PC-9 (cell line): ENCODE measurements at regions not wholly inside any gene's neighbourhood (a gene's known extent, or its start where the extent isn't known, plus 50 kb on each side); places are given as distances from the start of the nearest gene placed in this dataset.

ENCODE experiments used
- BruUV-seq: library from RNA; stranded (reverse); fragments of 400-500 nt; replicated peaks from 2 replicates; lab custom pipeline; 2021; lab: Mats Ljungman, UMichigan
- CTCF ChIA-PET: fragments of 300-600 bp; sonication (Branson Sonifier 250); formaldehyde crosslinking; loops from one replicate; lab custom pipeline; 2022; ENCODE audit warnings: antibody characterized with exemption; lab: Charles Lee
- POLR2A ChIA-PET: fragments of 300-600 bp; sonication (Branson Sonifier 250); formaldehyde crosslinking; loops from one replicate; lab custom pipeline; 2022; ENCODE audit warnings: antibody characterized with exemption; ENCODE audit not compliant: unreplicated experiment; lab: Charles Lee
- DNase-seq, 2 experiments: peaks; one replicate each; pipeline versions ENCODE4 v3.0.0 to v3.0.0-alpha.2; 2015 to 2022; ENCODE audit warnings: mixed read lengths in 1 of 2
- H2AFZ ChIP-seq: fragments of 200-600 bp; sonication (generic); 2 replicates; pipeline ENCODE4 v1.8.1; 2017; ENCODE audit warnings: antibody characterized with exemption
- H3F3A ChIP-seq: fragments of 200-600 bp; sonication (generic); 2 replicates; pipeline ENCODE4 v1.8.1; 2017; ENCODE audit warnings: antibody characterized with exemption, mild to moderate bottlenecking, low read depth; ENCODE audit not compliant: insufficient read depth
- H3K27ac ChIP-seq: fragments of 200-600 bp; sonication (generic); 2 replicates; pipeline ENCODE4 v1.6.1; 2016; ENCODE audit warnings: mixed run types
- H3K27me3 ChIP-seq: fragments of 200-600 bp; sonication (generic); 2 replicates; pipeline ENCODE4 v1.6.1; 2016; ENCODE audit warnings: low read depth, mixed run types; ENCODE audit not compliant: insufficient read depth
- H3K36me3 ChIP-seq: fragments of 200-600 bp; sonication (generic); 2 replicates; pipeline ENCODE4 v1.6.1; 2016; ENCODE audit warnings: low read depth, mixed run types
- H3K4me1 ChIP-seq: fragments of 200-600 bp; sonication (generic); replicated peaks from 2 replicates; pipeline ENCODE4 v1.6.1; 2016; ENCODE audit warnings: mixed run types; ENCODE audit not compliant: insufficient read depth
- H3K4me2 ChIP-seq: fragments of 200-600 bp; sonication (generic); 2 replicates; pipeline ENCODE4 v1.6.1; 2017; ENCODE audit warnings: mixed run types
- H3K4me3 ChIP-seq: fragments of 200-600 bp; sonication (generic); 2 replicates; pipeline ENCODE4 v1.6.1; 2016; ENCODE audit warnings: mixed run types
- H3K79me2 ChIP-seq: fragments of 200-600 bp; sonication (generic); 2 replicates; pipeline ENCODE4 v1.6.1; 2017; ENCODE audit warnings: low read depth, mixed run types
- H3K9me2 ChIP-seq: fragments of 200-600 bp; sonication (generic); 2 replicates; pipeline ENCODE4 v1.8.1; 2017; ENCODE audit warnings: mild to moderate bottlenecking; ENCODE audit not compliant: insufficient read depth
- H3K9me3 ChIP-seq: fragments of 200-600 bp; sonication (generic); 2 replicates; pipeline ENCODE4 v1.8.1; 2016; ENCODE audit warnings: low read depth; ENCODE audit not compliant: insufficient read depth
- H4K20me1 ChIP-seq: fragments of 200-600 bp; sonication (generic); 2 replicates; pipeline ENCODE4 v1.8.1; 2017; ENCODE audit not compliant: insufficient read depth
- CTCF ChIP-seq: fragments of 200-600 bp; sonication (generic); conservative IDR thresholded peaks from 2 replicates; pipeline ENCODE4 v1.6.1; 2017; ENCODE audit warnings: mixed run types, antibody characterized with exemption, mild to moderate bottlenecking, moderate library complexity
- EZH2 ChIP-seq: fragments of 200-600 bp; sonication (generic); IDR thresholded peaks from 2 replicates; pipeline ENCODE4 v1.8.0; 2017; ENCODE audit warnings: antibody characterized with exemption, low read depth
- intact Hi-C: fragments of 100-400 bp; cut with micrococcal nuclease; formaldehyde crosslinking; loops from one replicate; pipeline ENCODE4 v1.10.0; 2022; ENCODE audit not compliant: unreplicated experiment

GRCh38 chr4:15240764-15241163 lies 187.1 kb upstream of the C1QTNF7 start:
- Histone ChIP-seq H4K20me1 (no peaks in the 10 kb centered on the region), H3K9me3 (no peaks in the 10 kb centered on the region), H3F3A (no peaks in the 10 kb centered on the region), H3K4me1 (no peaks in the 10 kb centered on the region), H3K27ac (no peak overlapping the region), H3K9me2 (no peaks in the 10 kb centered on the region), H3K36me3 (no peaks in the 10 kb centered on the region), H3K79me2 (no peaks in the 10 kb centered on the region), H2AFZ (no peak overlapping the region), H3K4me2 (no peak overlapping the region), H3K27me3 (no peaks in the 10 kb centered on the region), H3K4me3 (no peak overlapping the region)
- no peak for DNase-seq
- TF ChIP-seq EZH2 (no peak), CTCF (no peak)
- CTCF ChIA-PET: no interaction called here
- no TSS peak for BruUV-seq
- intact Hi-C loops: no loop called here
- POLR2A ChIA-PET: no interaction called here

GRCh38 chr4:15242021-15242420 lies 185.8 kb upstream of the C1QTNF7 start:
- CTCF ChIA-PET: no interaction called here
- no peak overlapping the region for H3K4me3 ChIP-seq

GRCh38 chr4:15244354-15244753 lies 183.5 kb upstream of the C1QTNF7 start:
- no TSS peak for BruUV-seq
- intact Hi-C loops: loop anchor here (2.0 kb wide), 1 partner anchor 208 kb away; no protein-coding TSS in a partner anchor
- no peaks in the 10 kb centered on the region for H3K36me3 ChIP-seq
- POLR2A ChIA-PET: interaction anchor here (0.6 kb wide), 1 partner anchor 1111 kb away, joined by 3 read pairs; no protein-coding TSS in a partner anchor
- no peak overlapping the region for H3K4me3 ChIP-seq
- no peaks in the 10 kb centered on the region for H4K20me1 ChIP-seq
- H3K4me2 ChIP-seq: no peak overlapping the region
- no peaks in the 10 kb centered on the region for H3K79me2 ChIP-seq
- TF ChIP-seq CTCF: no peak
- no peak for TF ChIP-seq EZH2
- CTCF ChIA-PET: no interaction called here
- H3F3A ChIP-seq: no peaks in the 10 kb centered on the region
- DNase-seq: peak in 1 of 2 experiments; percentile 17
- H3K27me3 ChIP-seq: no peaks in the 10 kb centered on the region
- no peak overlapping the region for H3K27ac ChIP-seq
- no peaks in the 10 kb centered on the region for H3K4me1 ChIP-seq
- H3K9me2 ChIP-seq: no peaks in the 10 kb centered on the region
- no peaks in the 10 kb centered on the region for H3K9me3 ChIP-seq
- no peak overlapping the region for H2AFZ ChIP-seq

More at GRCh38 chr4:15242021-15242420, 185.8 kb upstream of the C1QTNF7 start:
- H3K4me2 ChIP-seq: no peak overlapping the region
- no peaks in the 10 kb centered on the region for H3K4me1 ChIP-seq
- H3K9me2 ChIP-seq: no peaks in the 10 kb centered on the region
- H3K9me3 ChIP-seq: no peaks in the 10 kb centered on the region
- TF ChIP-seq EZH2: no peak
- no peak for TF ChIP-seq CTCF
- intact Hi-C loops: no loop called here
- H4K20me1 ChIP-seq: no peaks in the 10 kb centered on the region
- POLR2A ChIA-PET: no interaction called here
- H3K27me3 ChIP-seq: no peaks in the 10 kb centered on the region
- no peaks in the 10 kb centered on the region for H3F3A ChIP-seq
- no peak for DNase-seq
- H2AFZ ChIP-seq: no peak overlapping the region
- H3K27ac ChIP-seq: no peak overlapping the region
- BruUV-seq: no TSS peak
- H3K36me3 ChIP-seq: no peaks in the 10 kb centered on the region
- no peaks in the 10 kb centered on the region for H3K79me2 ChIP-seq
